ENCODE measurements at regions not wholly inside any gene's neighbourhood (a gene's known extent, or its start where the extent isn't known, plus 50 kb on each side); places are given as distances from the start of the nearest gene placed in this dataset.

- no peak for TF ChIP-seq POLR2A (IDR thresholded peaks at IDR 0.05)
- TF ChIP-seq CTCF (IDR thresholded peaks at IDR 0.05): no peak
These were observed 101.6 kb downstream of the FAM76B start for GRCh38 chr11:95688015-95688414.

Data from Peyer's patch (tissue), 4 donors.